GM12864 (cell line): ENCODE measurements at regions not wholly inside any gene's neighbourhood (a gene's known extent, or its start where the extent isn't known, plus 50 kb on each side); places are given as distances from the start of the nearest gene placed in this dataset.
"Not testable (repeated sequence)": the region's sequence is repeated elsewhere in the genome, so short reads cannot be mapped to it uniquely, and the experiment has no call there.

Experiments
- DNase-seq: peaks from one replicate; pipeline ENCODE4 v3.0.0-alpha.2; 2011; ENCODE audit warnings: low read depth
- H3K4me3 ChIP-seq: 2 replicates; pipeline ENCODE4 v1.5.1; 2011; ENCODE audit warnings: mild to moderate bottlenecking, low read depth, low read length, control low read depth
- TF ChIP-seq, protein P1 (sequence below): IDR thresholded peaks from 2 replicates; pipeline ENCODE4 v1.5.1; 2011; ENCODE audit warnings: low read depth, mild to moderate bottlenecking, moderate library complexity, low read length, control low read depth, inconsistent platforms; ENCODE audit errors: missing control alignments

- no peak for DNase-seq
- H3K4me3 ChIP-seq: no peak overlapping the region
- TF ChIP-seq, protein P1, sequence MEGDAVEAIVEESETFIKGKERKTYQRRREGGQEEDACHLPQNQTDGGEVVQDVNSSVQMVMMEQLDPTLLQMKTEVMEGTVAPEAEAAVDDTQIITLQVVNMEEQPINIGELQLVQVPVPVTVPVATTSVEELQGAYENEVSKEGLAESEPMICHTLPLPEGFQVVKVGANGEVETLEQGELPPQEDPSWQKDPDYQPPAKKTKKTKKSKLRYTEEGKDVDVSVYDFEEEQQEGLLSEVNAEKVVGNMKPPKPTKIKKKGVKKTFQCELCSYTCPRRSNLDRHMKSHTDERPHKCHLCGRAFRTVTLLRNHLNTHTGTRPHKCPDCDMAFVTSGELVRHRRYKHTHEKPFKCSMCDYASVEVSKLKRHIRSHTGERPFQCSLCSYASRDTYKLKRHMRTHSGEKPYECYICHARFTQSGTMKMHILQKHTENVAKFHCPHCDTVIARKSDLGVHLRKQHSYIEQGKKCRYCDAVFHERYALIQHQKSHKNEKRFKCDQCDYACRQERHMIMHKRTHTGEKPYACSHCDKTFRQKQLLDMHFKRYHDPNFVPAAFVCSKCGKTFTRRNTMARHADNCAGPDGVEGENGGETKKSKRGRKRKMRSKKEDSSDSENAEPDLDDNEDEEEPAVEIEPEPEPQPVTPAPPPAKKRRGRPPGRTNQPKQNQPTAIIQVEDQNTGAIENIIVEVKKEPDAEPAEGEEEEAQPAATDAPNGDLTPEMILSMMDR: no peak
These were observed 154.4 kb downstream of the CDRT15L2 start for GRCh38 chr17:20733923-20734322.

DNA sequence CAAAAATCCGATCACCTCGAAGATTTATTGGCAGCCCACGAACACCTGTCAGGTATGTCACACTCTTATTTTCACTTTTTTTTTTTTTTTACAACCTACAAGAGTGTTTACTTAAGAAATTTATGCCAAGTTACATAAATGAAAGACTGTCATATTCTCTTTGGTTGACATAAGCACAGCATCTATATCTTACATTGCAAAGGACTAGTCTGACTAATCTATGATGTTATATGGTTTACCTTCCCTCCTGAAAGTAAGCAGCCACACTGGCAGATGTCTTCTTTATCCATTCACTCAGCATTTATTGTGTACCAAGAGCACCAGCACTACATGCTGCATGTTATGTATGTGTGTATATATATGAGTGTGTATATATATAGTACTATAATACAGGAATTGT lies 156.3 kb downstream of the CDRT15L2 start:
- no peak for DNase-seq
- TF ChIP-seq, protein P1: no peak
- no peak overlapping the region for H3K4me3 ChIP-seq

- not testable (repeated sequence) for DNase-seq, H3K4me3 ChIP-seq
These were observed 158.1 kb downstream of the CDRT15L2 start for GRCh38 chr17:20737636-20738035.

DNA sequence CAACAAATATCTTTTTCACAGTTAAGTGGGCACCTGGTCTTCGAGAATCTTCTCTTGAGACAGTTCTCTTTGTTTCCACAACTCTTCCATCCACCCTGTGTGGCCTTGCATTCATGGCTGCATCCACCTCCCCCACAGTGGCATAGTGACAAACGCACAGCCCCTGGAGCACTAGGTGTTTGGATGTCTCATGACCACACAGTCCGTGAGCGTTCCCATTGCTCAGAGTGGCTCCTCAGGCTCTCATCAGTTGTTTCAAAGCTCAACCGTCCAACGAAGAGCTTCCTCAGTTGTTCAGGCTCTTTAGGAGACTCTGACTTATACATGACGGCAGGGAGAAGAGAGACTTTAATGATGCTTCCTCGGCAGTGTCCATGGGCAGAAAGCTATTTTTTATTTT lies 191.6 kb downstream of the CDRT15L2 start:
- no peak for DNase-seq
- H3K4me3 ChIP-seq: no peak overlapping the region
- TF ChIP-seq, protein P1: no peak

DNA sequence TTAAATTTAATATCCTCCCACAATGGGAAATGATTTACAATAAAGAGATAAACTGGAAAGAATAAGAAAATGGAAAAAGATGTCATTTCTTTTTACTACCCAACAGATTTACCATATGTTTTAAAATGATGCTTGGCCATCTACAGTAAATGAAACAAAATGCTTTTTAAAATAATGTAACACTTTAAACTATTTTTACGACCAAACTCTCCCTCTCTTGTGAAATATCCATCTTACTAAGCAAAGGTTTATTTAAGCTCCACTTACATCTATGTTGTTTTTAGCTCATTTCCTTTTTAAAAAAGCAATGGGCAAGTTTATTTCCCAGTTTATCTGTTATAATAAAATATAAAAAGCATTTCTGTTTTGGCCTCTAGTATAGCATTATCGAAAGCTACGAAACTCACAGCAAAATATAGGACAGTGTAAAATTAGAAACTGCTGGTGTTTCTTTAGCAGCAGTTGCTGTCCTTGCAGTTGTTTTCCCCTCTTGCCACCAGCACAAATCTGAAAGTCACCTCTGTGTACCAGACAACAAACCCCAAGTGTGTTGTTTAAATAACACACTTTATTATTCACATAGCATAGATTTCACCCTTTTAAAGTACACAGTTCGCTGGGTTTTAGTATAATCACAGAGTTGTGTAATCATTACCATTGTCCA lies 195.1 kb downstream of the CDRT15L2 start:
- TF ChIP-seq, protein P1: no peak
- H3K4me3 ChIP-seq: no peak overlapping the region
- DNase-seq: no peak

DNA sequence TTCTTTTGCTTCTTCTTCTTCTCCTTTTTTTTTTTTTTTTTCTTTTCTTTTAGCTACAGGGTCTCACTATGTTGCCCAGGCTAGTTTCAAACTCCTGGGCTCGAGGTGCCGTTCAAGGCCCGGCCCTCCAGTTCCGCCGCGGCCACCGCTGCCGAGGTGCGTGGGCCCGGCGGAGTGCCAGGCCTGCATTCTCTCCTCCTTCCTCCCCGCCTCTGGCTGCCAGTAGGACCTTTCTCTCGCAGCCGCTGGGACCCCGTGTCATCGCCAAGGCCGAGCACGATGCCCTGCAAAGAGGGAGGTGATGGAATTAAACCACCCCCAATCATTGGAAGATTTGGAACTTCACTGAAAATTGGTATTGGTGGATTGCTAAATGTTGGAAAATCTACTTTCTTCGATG lies 195.8 kb downstream of the CDRT15L2 start:
- TF ChIP-seq, protein P1: no peak
- no peak overlapping the region for H3K4me3 ChIP-seq
- DNase-seq: no peak

GRCh38 chr17:20779521-20779920 lies 200.0 kb downstream of the CDRT15L2 start:
- no peak for DNase-seq
- TF ChIP-seq, protein P1: no peak
- H3K4me3 ChIP-seq: no peak overlapping the region
